ENCODE measurements at regions not wholly inside any gene's neighbourhood (a gene's known extent, or its start where the extent isn't known, plus 50 kb on each side); places are given as distances from the start of the nearest gene placed in this dataset.

- TF ChIP-seq POLR2A (IDR thresholded peaks at IDR 0.05; ENCODE audit: extremely low read depth, insufficient read length), result no peak
- no peak for TF ChIP-seq CTCF (IDR thresholded peaks at IDR 0.05; ENCODE audit: low read depth, low read length)
- no peak for TF ChIP-seq MAX (IDR thresholded peaks at IDR 0.05; ENCODE audit: low read depth, low read length)
- TF ChIP-seq MYC (IDR thresholded peaks at IDR 0.05; ENCODE audit: low read depth, low read length), result no peak
These were observed 213.3 kb upstream of the OSR1 start for GRCh38 chr2:19571773-19572172.
